GM12878 (cell line): ENCODE measurements at regions not wholly inside any gene's neighbourhood (a gene's known extent, or its start where the extent isn't known, plus 50 kb on each side); places are given as distances from the start of the nearest gene placed in this dataset.

Source experiments
- ATF7 ChIP-seq: fragments of 450-650 bp; IDR thresholded peaks from 2 replicates; pipeline ENCODE4 v1.6.1; 2016; ENCODE audit warnings: low read depth, mild to moderate bottlenecking
- FOS ChIP-seq: IDR thresholded peaks from 3 replicates; pipeline ENCODE4 v1.6.1; 2011; ENCODE audit warnings: borderline replicate concordance; ENCODE audit not compliant: insufficient read length; ENCODE audit errors: extremely low read depth
- JUNB ChIP-seq: IDR thresholded peaks from 2 replicates; pipeline ENCODE4 v1.6.1; 2016; ENCODE audit warnings: antibody characterized with exemption, mild to moderate bottlenecking
- RBBP5 ChIP-seq: fragments of 200-600 bp; sonication (generic); conservative IDR thresholded peaks from 2 replicates; pipeline ENCODE4 v1.6.1; 2016
- SP1 ChIP-seq: IDR thresholded peaks from one replicate; pipeline ENCODE4 v1.6.1; 2011; ENCODE audit warnings: low read depth, low read length
- ZNF217 ChIP-seq: fragments of 450-650 bp; IDR thresholded peaks from 2 replicates; pipeline ENCODE4 v1.6.1; 2017; ENCODE audit warnings: antibody characterized with exemption, mild to moderate bottlenecking
- TF ChIP-seq, protein P1 (sequence below), 3 experiments: IDR thresholded peaks in 2 of 3; conservative IDR thresholded peaks in 1 of 3; 2 replicates each; pipeline ENCODE4 v1.5.1; 2011; ENCODE audit warnings: low read depth in 3 of 3, low read length in 3 of 3, mild to moderate bottlenecking in 3 of 3, control low read depth in 2 of 3, moderate library complexity in 2 of 3, inconsistent platforms in 1 of 3, mixed read lengths in 1 of 3; ENCODE audit not compliant: control insufficient read depth in 2 of 3, insufficient read depth in 1 of 3; ENCODE audit errors: extremely low read depth in 1 of 3
- TF ChIP-seq, protein P2 (sequence below): fragments of 450-650 bp; IDR thresholded peaks from 2 replicates; pipeline ENCODE4 v1.6.1; 2016; ENCODE audit warnings: mild to moderate bottlenecking

- TF ChIP-seq SP1 = no peak
- TF ChIP-seq RBBP5 = no peak
- TF ChIP-seq, protein P1, sequence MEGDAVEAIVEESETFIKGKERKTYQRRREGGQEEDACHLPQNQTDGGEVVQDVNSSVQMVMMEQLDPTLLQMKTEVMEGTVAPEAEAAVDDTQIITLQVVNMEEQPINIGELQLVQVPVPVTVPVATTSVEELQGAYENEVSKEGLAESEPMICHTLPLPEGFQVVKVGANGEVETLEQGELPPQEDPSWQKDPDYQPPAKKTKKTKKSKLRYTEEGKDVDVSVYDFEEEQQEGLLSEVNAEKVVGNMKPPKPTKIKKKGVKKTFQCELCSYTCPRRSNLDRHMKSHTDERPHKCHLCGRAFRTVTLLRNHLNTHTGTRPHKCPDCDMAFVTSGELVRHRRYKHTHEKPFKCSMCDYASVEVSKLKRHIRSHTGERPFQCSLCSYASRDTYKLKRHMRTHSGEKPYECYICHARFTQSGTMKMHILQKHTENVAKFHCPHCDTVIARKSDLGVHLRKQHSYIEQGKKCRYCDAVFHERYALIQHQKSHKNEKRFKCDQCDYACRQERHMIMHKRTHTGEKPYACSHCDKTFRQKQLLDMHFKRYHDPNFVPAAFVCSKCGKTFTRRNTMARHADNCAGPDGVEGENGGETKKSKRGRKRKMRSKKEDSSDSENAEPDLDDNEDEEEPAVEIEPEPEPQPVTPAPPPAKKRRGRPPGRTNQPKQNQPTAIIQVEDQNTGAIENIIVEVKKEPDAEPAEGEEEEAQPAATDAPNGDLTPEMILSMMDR (IDR thresholded peaks at IDR 0.05 in 2 of 3, conservative IDR thresholded peaks at IDR 0.05 in 1 of 3; ENCODE audit: control insufficient read depth in 2 of 3, extremely low read depth in 1 of 3, insufficient read depth in 1 of 3, low read depth in 3 of 3, low read length in 3 of 3) = no peak
- no peak for TF ChIP-seq FOS
- TF ChIP-seq, protein P2, sequence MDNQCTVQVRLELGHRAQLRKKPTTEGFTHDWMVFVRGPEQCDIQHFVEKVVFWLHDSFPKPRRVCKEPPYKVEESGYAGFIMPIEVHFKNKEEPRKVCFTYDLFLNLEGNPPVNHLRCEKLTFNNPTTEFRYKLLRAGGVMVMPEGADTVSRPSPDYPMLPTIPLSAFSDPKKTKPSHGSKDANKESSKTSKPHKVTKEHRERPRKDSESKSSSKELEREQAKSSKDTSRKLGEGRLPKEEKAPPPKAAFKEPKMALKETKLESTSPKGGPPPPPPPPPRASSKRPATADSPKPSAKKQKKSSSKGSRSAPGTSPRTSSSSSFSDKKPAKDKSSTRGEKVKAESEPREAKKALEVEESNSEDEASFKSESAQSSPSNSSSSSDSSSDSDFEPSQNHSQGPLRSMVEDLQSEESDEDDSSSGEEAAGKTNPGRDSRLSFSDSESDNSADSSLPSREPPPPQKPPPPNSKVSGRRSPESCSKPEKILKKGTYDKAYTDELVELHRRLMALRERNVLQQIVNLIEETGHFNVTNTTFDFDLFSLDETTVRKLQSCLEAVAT = no peak
- TF ChIP-seq ZNF217 = no peak
- TF ChIP-seq ATF7 = no peak
- TF ChIP-seq JUNB = no peak
Observed at GRCh38 chr7:88635149-88635548, 124.4 kb upstream of the ZNF804B start.
